K562 (cell line): ENCODE measurements at regions not wholly inside any gene's neighbourhood (a gene's known extent, or its start where the extent isn't known, plus 50 kb on each side); places are given as distances from the start of the nearest gene placed in this dataset.

Experiments used
- ATAC-seq: fragments of 200-7000 bp; cut with Tn5 transposase; 3 replicates; pipeline ENCODE4 v1.9.1; 2020; ENCODE audit warnings: moderate library complexity
- BruUV-seq: library from RNA; stranded (reverse); fragments of 400-500 nt; replicated peaks from 2 replicates; lab custom pipeline; 2021; lab: Mats Ljungman, UMichigan
- CTCF ChIA-PET: fragments of 300-600 bp; formaldehyde crosslinking; extraction: SDS; loops from one replicate; lab custom pipeline; 2021; ENCODE audit warnings: low intra/inter-chr PET ratio; lab: Yijun Ruan, JAX
- POLR2A ChIA-PET: fragments of 300-600, 350-650 bp; sonication (Branson Sonifier 250); formaldehyde crosslinking; extraction: SDS; loops from one replicate; lab custom pipeline; 2021; ENCODE audit warnings: antibody characterized with exemption, inconsistent platforms; lab: Yijun Ruan, JAX
- DNase-seq, 4 experiments: peaks; one replicate each; pipeline versions ENCODE4 v3.0.0 to v3.0.0-alpha.2; 2011 to 2018; ENCODE audit warnings: low spot score in 3 of 4, mixed read lengths in 3 of 4; ENCODE audit errors: extremely low read depth in 1 of 4
- FAIRE-seq: peaks from 2 replicates; lab custom pipeline; 2011; peaks lifted over from hg19 to GRCh38; lab: Jason Lieb, UNC
- H2AFZ ChIP-seq: 2 replicates; pipeline ENCODE4 v1.6.0; 2011; ENCODE audit warnings: low read depth, low read length, control low read depth, inconsistent platforms
- H3K27ac ChIP-seq: fragments of 200-600 bp; 3 replicates; pipeline ENCODE4 v1.8.0; 2011; ENCODE audit warnings: low read depth, mild to moderate bottlenecking, control low read depth, inconsistent platforms, low read length, moderate library complexity, mixed read lengths; ENCODE audit errors: extremely low read depth
- H3K27me3 ChIP-seq, 2 experiments: fragments of 300-600 bp in 1 of 2; 2 replicates in 1 of 2; 3 replicates in 1 of 2; pipeline versions ENCODE4 v1.6.0 to v1.8.0; 2011; ENCODE audit warnings: inconsistent platforms in 2 of 2, low read length in 2 of 2, mild to moderate bottlenecking in 1 of 2, mixed read lengths in 1 of 2, moderate library complexity in 1 of 2; ENCODE audit not compliant: control insufficient read depth in 2 of 2, insufficient read depth in 2 of 2
- H3K36me3 ChIP-seq: fragments of 300-600 bp; 3 replicates; pipeline ENCODE4 v1.8.0; 2011; ENCODE audit warnings: mild to moderate bottlenecking, low read length, inconsistent platforms; ENCODE audit not compliant: control insufficient read depth, insufficient read depth
- H3K4me1 ChIP-seq, 2 experiments: fragments of 200-600 bp in 1 of 2; replicated peaks in 1 of 2; 2 replicates in 1 of 2; 3 replicates in 1 of 2; pipeline versions ENCODE4 v1.5.1 to v1.8.0; 2011; ENCODE audit warnings: inconsistent platforms in 2 of 2, low read length in 2 of 2, mild to moderate bottlenecking in 1 of 2, mixed read lengths in 1 of 2, moderate library complexity in 1 of 2; ENCODE audit not compliant: control insufficient read depth in 2 of 2, insufficient read depth in 2 of 2
- H3K4me2 ChIP-seq: 2 replicates; pipeline ENCODE4 v1.6.1; 2011; ENCODE audit warnings: low read length, control low read depth, inconsistent platforms, mixed read lengths; ENCODE audit not compliant: insufficient read depth
- H3K4me3 ChIP-seq: fragments of 200-600 bp; sonication (generic), shearing (Covaris generic); 2 replicates; pipeline ENCODE4 v1.5.1; 2016; ENCODE audit warnings: control low read depth, inconsistent platforms
- H3K79me2 ChIP-seq: fragments of 200-600 bp; 3 replicates; pipeline ENCODE4 v1.8.0; 2011; ENCODE audit warnings: low read length, inconsistent platforms; ENCODE audit not compliant: control insufficient read depth, insufficient read depth
- H3K9ac ChIP-seq, 2 experiments: 2 replicates each; pipeline versions ENCODE4 v1.6.0 to v1.6.1; 2011; ENCODE audit warnings: low read depth in 2 of 2, low read length in 2 of 2, control low read depth in 1 of 2, inconsistent platforms in 1 of 2, mild to moderate bottlenecking in 1 of 2, mixed read lengths in 1 of 2; ENCODE audit not compliant: insufficient read depth in 1 of 2
- H3K9me1 ChIP-seq: one replicate; pipeline ENCODE4 v1.6.0; 2011; ENCODE audit warnings: inconsistent platforms, mild to moderate bottlenecking, low read length, moderate library complexity; ENCODE audit not compliant: control insufficient read depth, insufficient read depth
- H3K9me3 ChIP-seq: replicated peaks from 2 replicates; pipeline ENCODE4 v1.5.1; 2011; ENCODE audit warnings: low read depth, low read length, inconsistent platforms; ENCODE audit not compliant: control insufficient read depth, insufficient read depth
- H4K20me1 ChIP-seq: replicated peaks from 2 replicates; pipeline ENCODE4 v1.6.1; 2011; ENCODE audit warnings: low read length, inconsistent platforms, mixed read lengths; ENCODE audit not compliant: control insufficient read depth, insufficient read depth
- CUX1 ChIP-seq: fragments of 200-800 bp; sonication (Bioruptor generic); IDR thresholded peaks from 2 replicates; pipeline ENCODE4 v1.6.1; 2016; ENCODE audit warnings: missing genetic modification characterization, missing compliant biosample characterization
- NFYB ChIP-seq: IDR thresholded peaks from 2 replicates; pipeline ENCODE4 v1.6.1; 2011; ENCODE audit warnings: mild to moderate bottlenecking, moderate library complexity; ENCODE audit not compliant: insufficient read length; ENCODE audit errors: extremely low read depth
- SETDB1 ChIP-seq: IDR thresholded peaks from one replicate; pipeline ENCODE4 v1.6.1; 2012; ENCODE audit warnings: low read length, control low read depth, inconsistent platforms
- WGBS: fragments of 100-300 bp; shearing (Covaris generic); methylation state at CpG from one replicate; pipeline ENCODE4 v1.1.6; 2016; ENCODE audit warnings: low coverage, mixed read lengths; ENCODE audit not compliant: insufficient coverage; ENCODE audit errors: missing lambda C conversion rate; 5-methylcytosine and 5-hydroxymethylcytosine counted together
- in situ Hi-C: fragments of 300-500 bp; cut with MboI; formaldehyde crosslinking; loops from 4 replicates; pipeline ENCODE4 v1.15.0; 2018; ENCODE audit warnings: inconsistent platforms, mixed read lengths
- intact Hi-C: fragments of 100-400 bp; cut with micrococcal nuclease; formaldehyde crosslinking; loops from 2 replicates; pipeline ENCODE4 v1.14.2; 2022
- TF ChIP-seq, protein P1 (sequence below): fragments of 250-450 bp; sonication (Bioruptor Pico); IDR thresholded peaks from 2 replicates; pipeline ENCODE4 v1.4.0; 2020; ENCODE audit warnings: borderline replicate concordance
- TF ChIP-seq, protein P2 (sequence below): fragments of 450-650 bp; conservative IDR thresholded peaks from 2 replicates; pipeline ENCODE4 v1.6.1; 2016; ENCODE audit warnings: missing genetic modification characterization, low read depth, mild to moderate bottlenecking, missing compliant biosample characterization, moderate library complexity

- no peaks in the 10 kb centered on the region for H3K9me3 ChIP-seq
- in situ Hi-C loops = no loop called here
- CTCF ChIA-PET = no interaction called here
- TF ChIP-seq CUX1 (no peak), SETDB1 (no peak), NFYB (no peak)
- TF ChIP-seq, protein P1, sequence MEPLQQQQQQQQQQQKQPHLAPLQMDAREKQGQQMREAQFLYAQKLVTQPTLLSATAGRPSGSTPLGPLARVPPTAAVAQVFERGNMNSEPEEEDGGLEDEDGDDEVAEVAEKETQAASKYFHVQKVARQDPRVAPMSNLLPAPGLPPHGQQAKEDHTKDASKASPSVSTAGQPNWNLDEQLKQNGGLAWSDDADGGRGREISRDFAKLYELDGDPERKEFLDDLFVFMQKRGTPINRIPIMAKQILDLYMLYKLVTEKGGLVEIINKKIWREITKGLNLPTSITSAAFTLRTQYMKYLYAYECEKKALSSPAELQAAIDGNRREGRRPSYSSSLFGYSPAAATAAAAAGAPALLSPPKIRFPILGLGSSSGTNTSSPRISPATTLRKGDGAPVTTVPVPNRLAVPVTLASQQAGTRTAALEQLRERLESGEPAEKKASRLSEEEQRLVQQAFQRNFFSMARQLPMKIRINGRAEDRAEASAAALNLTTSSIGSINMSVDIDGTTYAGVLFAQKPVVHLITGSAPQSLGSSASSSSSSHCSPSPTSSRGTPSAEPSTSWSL (CRISPR knock-in tag) = no peak
- TF ChIP-seq, protein P2, sequence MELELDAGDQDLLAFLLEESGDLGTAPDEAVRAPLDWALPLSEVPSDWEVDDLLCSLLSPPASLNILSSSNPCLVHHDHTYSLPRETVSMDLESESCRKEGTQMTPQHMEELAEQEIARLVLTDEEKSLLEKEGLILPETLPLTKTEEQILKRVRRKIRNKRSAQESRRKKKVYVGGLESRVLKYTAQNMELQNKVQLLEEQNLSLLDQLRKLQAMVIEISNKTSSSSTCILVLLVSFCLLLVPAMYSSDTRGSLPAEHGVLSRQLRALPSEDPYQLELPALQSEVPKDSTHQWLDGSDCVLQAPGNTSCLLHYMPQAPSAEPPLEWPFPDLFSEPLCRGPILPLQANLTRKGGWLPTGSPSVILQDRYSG (tag) = no peak
Measured at GRCh38 chr7:18262058-18262457, 233.5 kb upstream of the HDAC9 start.

More at GRCh38 chr7:18262058-18262457, 233.5 kb upstream of the HDAC9 start:
- Histone ChIP-seq H3K9ac (no peak overlapping the region), H3K36me3 (no peaks in the 10 kb centered on the region), H3K4me3 (no peak overlapping the region), H3K4me1 (no peaks in the 10 kb centered on the region), H4K20me1 (no peaks in the 10 kb centered on the region), H3K79me2 (no peaks in the 10 kb centered on the region), H3K27ac (no peak overlapping the region), H2AFZ (no peak overlapping the region), H3K9me1 (no peaks in the 10 kb centered on the region), H3K4me2 (no peak overlapping the region), H3K27me3 (no peaks in the 10 kb centered on the region)
- intact Hi-C loops = no loop called here
- FAIRE-seq (peak; percentile 59), DNase-seq (peak in 1 of 4 experiments; percentile 10), ATAC-seq (peak; percentile 40; the same call in 1 of the 3 replicates)
- whole genome bisulfite sequencing = 11% methylated on average over 1 of the region's 1 CpG
- POLR2A ChIA-PET = no interaction called here
- no TSS peak for BruUV-seq
